ENCODE measurements at regions not wholly inside any gene's neighbourhood (a gene's known extent, or its start where the extent isn't known, plus 50 kb on each side); places are given as distances from the start of the nearest gene placed in this dataset.

GRCh38 chr2:153622285-153622684 lies 143.7 kb upstream of the RPRM start:
- Histone ChIP-seq H3K56ac (ENCODE audit: insufficient read length, low read depth, low read length) (no peak overlapping the region), H3K27ac (ENCODE audit: insufficient read length, low read depth, low read length) (no peak overlapping the region), H2BK15ac (ENCODE audit: low read depth, low read length) (no peak overlapping the region), H2BK20ac (ENCODE audit: low read depth, low read length, poor library complexity, severe bottlenecking) (no peak overlapping the region), H4K91ac (ENCODE audit: insufficient read length, low read depth, low read length) (no peak overlapping the region), H3K27me3 (ENCODE audit: insufficient read depth, low read length) (no peaks in the 10 kb centered on the region), H4K5ac (ENCODE audit: insufficient read length, low read depth, low read length) (no peak overlapping the region), H3K23me2 (ENCODE audit: insufficient read length, low read depth, low read length, poor library complexity, severe bottlenecking) (no peaks in the 10 kb centered on the region), H2BK120ac (ENCODE audit: low read depth, low read length, poor library complexity, severe bottlenecking) (no peak overlapping the region), H3K4me2 (ENCODE audit: insufficient read depth, insufficient read length, low read length) (no peak overlapping the region), H2AFZ (ENCODE audit: low read length) (no peak overlapping the region), H4K8ac (replicated peaks; ENCODE audit: insufficient read length, low read depth, low read length) (no peak overlapping the region), H3K9me3 (ENCODE audit: control insufficient read depth, low read depth, low read length) (no peaks in the 10 kb centered on the region), H2BK5ac (ENCODE audit: insufficient read length, low read length) (no peak overlapping the region), H4K20me1 (ENCODE audit: control insufficient read depth, insufficient read depth, insufficient read length) (no peaks in the 10 kb centered on the region), H3K79me2 (ENCODE audit: insufficient read depth, low read length) (no peaks in the 10 kb centered on the region), H3K23ac (ENCODE audit: insufficient read length, low read depth, low read length) (no peak overlapping the region), H3K4ac (ENCODE audit: low read depth, low read length) (no peak overlapping the region), H3K79me1 (ENCODE audit: insufficient read depth, low read depth, low read length, poor library complexity, severe bottlenecking) (no peaks in the 10 kb centered on the region), H3T11ph (ENCODE audit: low read length) (no peak overlapping the region), H3K9ac (ENCODE audit: extremely low read depth, insufficient read length, low read length) (no peak overlapping the region), H3K4me1 (ENCODE audit: insufficient read depth, low read length) (no peaks in the 10 kb centered on the region), H3K14ac (ENCODE audit: insufficient read depth, low read length) (no peak overlapping the region), H2BK12ac (ENCODE audit: insufficient read length, low read depth, low read length) (no peak overlapping the region), H3K18ac (ENCODE audit: insufficient read length, low read depth, low read length) (no peak overlapping the region), H2AK5ac (ENCODE audit: insufficient read length, low read length) (no peak overlapping the region)
- DNase-seq: no peak
- Mint-ChIP-seq H3K27ac (no peak overlapping the region), H3K4me1 (peaks cover 0 to 2% of the 10 kb centered on the region in 2 experiments; a peak in 1 of 4 replicates), H3K27me3 (ENCODE audit: low read depth) (no peaks in the 10 kb centered on the region), H3K9me3 (peaks cover 0 to 7% of the 10 kb centered on the region in 2 experiments; a peak in 3 of 5 replicates), H3K4me3 (no peak overlapping the region), H3K36me3 (ENCODE audit: insufficient read depth in 1 of 3, low read depth in 3 of 3) (peaks cover 0 to 6% (median 1%) of the 10 kb centered on the region in 3 experiments; a peak in 2 of 7 replicates)
- peak; percentile 78 for TF ChIP-seq CTCF (conservative IDR thresholded peaks at IDR 0.05)
- no CpG with 5 or more reads among the region's 4 CpGs for WGBS (ENCODE audit: extremely low coverage, insufficient read length, low lambda C conversion rate)
